Smooth muscle cell (in vitro differentiated cells): ENCODE measurements at regions not wholly inside any gene's neighbourhood (a gene's known extent, or its start where the extent isn't known, plus 50 kb on each side); places are given as distances from the start of the nearest gene placed in this dataset.

Experiments used
- DNase-seq: peaks from one replicate; lab custom pipeline; 2025; ENCODE audit not compliant: unreplicated experiment; lab: John Stamatoyannopoulos, UW
- H2AFZ ChIP-seq: fragments of 200-600 bp; sonication (generic); 2 replicates; pipeline ENCODE4 v1.6.0; 2016; ENCODE audit warnings: antibody characterized with exemption, low read depth, mild to moderate bottlenecking
- H3F3A ChIP-seq: fragments of 200-600 bp; sonication (generic); 2 replicates; pipeline ENCODE4 v1.6.0; 2017; ENCODE audit warnings: antibody characterized with exemption, low read depth
- H3K27ac ChIP-seq: fragments of 200-600 bp; sonication (generic); 2 replicates; pipeline ENCODE4 v1.5.1; 2016; ENCODE audit warnings: low read depth, mild to moderate bottlenecking
- H3K27me3 ChIP-seq: fragments of 200-600 bp; sonication (generic); 2 replicates; pipeline ENCODE4 v1.6.1; 2016; ENCODE audit warnings: low read depth, mild to moderate bottlenecking
- H3K36me3 ChIP-seq: fragments of 200-600 bp; sonication (generic); 2 replicates; pipeline ENCODE4 v1.5.1; 2016; ENCODE audit warnings: low read depth
- H3K4me1 ChIP-seq: fragments of 200-600 bp; sonication (generic); 2 replicates; pipeline ENCODE4 v1.5.1; 2016; ENCODE audit warnings: low read depth
- H3K4me2 ChIP-seq: fragments of 200-600 bp; sonication (generic); 2 replicates; pipeline ENCODE4 v1.6.0; 2016; ENCODE audit warnings: mild to moderate bottlenecking
- H3K4me3 ChIP-seq: fragments of 200-600 bp; sonication (generic); 2 replicates; pipeline ENCODE4 v1.5.1; 2016; ENCODE audit warnings: mild to moderate bottlenecking
- H3K79me2 ChIP-seq: fragments of 200-600 bp; sonication (generic); 2 replicates; pipeline ENCODE4 v1.6.0; 2016; ENCODE audit warnings: low read depth, mild to moderate bottlenecking
- H3K9ac ChIP-seq: fragments of 200-600 bp; sonication (generic); 2 replicates; pipeline ENCODE4 v1.6.0; 2016; ENCODE audit warnings: low read depth
- H3K9me3 ChIP-seq: fragments of 200-600 bp; sonication (generic); replicated peaks from 2 replicates; pipeline ENCODE4 v1.5.1; 2016; ENCODE audit warnings: low read depth
- H4K20me1 ChIP-seq: fragments of 200-600 bp; sonication (generic); 2 replicates; pipeline ENCODE4 v1.6.0; 2016; ENCODE audit warnings: low read depth
- CTCF ChIP-seq: fragments of 200-600 bp; sonication (generic); IDR thresholded peaks from 2 replicates; pipeline ENCODE4 v1.5.1; 2017; ENCODE audit warnings: borderline replicate concordance, mild to moderate bottlenecking, antibody characterized with exemption; ENCODE audit not compliant: insufficient read depth, poor library complexity, severe bottlenecking
- WGBS: methylation state at CpG from one replicate; pipeline ENCODE4 v1.1.7; 2016; ENCODE audit warnings: low lambda C conversion rate; 5-methylcytosine and 5-hydroxymethylcytosine counted together

DNA sequence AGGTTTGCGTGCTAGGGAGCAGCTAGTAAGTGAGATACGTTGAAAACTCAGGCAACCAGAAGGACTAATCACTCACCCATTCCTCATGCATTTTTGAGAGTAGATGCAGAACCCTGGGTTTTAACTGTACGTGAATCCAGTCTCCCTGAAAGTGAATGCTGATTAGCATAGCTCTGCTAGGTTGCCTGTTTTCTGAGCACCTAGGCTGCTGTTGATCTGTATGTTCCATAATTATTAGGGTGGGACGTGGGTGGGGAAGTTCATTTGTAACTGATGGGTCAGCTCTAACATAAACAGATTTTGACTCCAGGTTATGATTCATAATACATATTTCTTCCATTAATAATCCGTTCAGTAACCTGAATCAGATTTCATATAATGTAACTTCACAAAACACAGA is 379.0 kb upstream of the FANCL start:
- Histone ChIP-seq H3K79me2 (no peaks in the 10 kb centered on the region), H3K4me2 (no peak overlapping the region), H2AFZ (no peak overlapping the region), H3K36me3 (no peaks in the 10 kb centered on the region), H3K4me1 (no peaks in the 10 kb centered on the region), H3K27ac (no peak overlapping the region), H3F3A (no peaks in the 10 kb centered on the region), H4K20me1 (no peaks in the 10 kb centered on the region), H3K27me3 (no peaks in the 10 kb centered on the region), H3K9ac (no peak overlapping the region), H3K4me3 (no peak overlapping the region), H3K9me3 (no peaks in the 10 kb centered on the region)
- no peak for TF ChIP-seq CTCF
- DNase-seq, result no peak
- whole genome bisulfite sequencing, result 83% methylated on average over 5 of the region's 5 CpGs

GRCh38 chr2:58616961-58617360 is 375.8 kb upstream of the FANCL start:
- no peaks in the 10 kb centered on the region for H3K9me3 ChIP-seq
- H3K4me1 ChIP-seq, result no peaks in the 10 kb centered on the region
- no peaks in the 10 kb centered on the region for H4K20me1 ChIP-seq
- WGBS, result 66% methylated on average over 1 of the region's 1 CpG
- DNase-seq, result no peak
- H3K9ac ChIP-seq, result no peak overlapping the region
- H3F3A ChIP-seq, result no peaks in the 10 kb centered on the region
- H2AFZ ChIP-seq, result no peak overlapping the region
- no peaks in the 10 kb centered on the region for H3K27me3 ChIP-seq
- no peak overlapping the region for H3K27ac ChIP-seq
- H3K4me2 ChIP-seq, result no peak overlapping the region
- no peak for TF ChIP-seq CTCF
- H3K4me3 ChIP-seq, result no peak overlapping the region
- no peaks in the 10 kb centered on the region for H3K36me3 ChIP-seq
- H3K79me2 ChIP-seq, result no peaks in the 10 kb centered on the region

DNA sequence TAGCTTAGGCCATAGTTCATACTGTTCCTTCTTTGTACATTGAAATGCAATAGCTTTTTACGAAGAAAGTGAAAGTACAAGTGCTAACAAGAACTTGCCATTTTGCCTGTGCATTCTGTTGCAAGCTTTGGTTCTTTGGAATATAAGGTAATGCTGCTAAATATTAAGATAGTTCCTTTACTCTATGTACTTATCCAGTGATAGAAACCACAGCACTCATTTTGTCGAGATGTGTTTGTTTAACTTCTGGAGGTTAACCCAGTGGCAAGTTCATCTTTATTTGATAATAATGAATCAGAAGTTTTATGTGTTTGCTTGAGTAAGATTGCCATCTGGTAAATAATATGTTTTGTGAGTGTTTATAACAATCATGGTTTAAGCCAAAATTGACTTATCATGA is 373.1 kb upstream of the FANCL start:
- Histone ChIP-seq H3K9me3 (no peaks in the 10 kb centered on the region), H3K36me3 (no peaks in the 10 kb centered on the region), H3K4me2 (no peak overlapping the region), H3K79me2 (no peaks in the 10 kb centered on the region), H3K4me1 (no peaks in the 10 kb centered on the region), H3K4me3 (no peak overlapping the region), H3F3A (no peaks in the 10 kb centered on the region), H4K20me1 (no peaks in the 10 kb centered on the region), H3K9ac (no peak overlapping the region), H3K27ac (no peak overlapping the region), H2AFZ (no peak overlapping the region), H3K27me3 (no peaks in the 10 kb centered on the region)
- no peak for TF ChIP-seq CTCF
- DNase-seq, result no peak
- 78% methylated on average over 2 of the region's 2 CpGs for WGBS

DNA sequence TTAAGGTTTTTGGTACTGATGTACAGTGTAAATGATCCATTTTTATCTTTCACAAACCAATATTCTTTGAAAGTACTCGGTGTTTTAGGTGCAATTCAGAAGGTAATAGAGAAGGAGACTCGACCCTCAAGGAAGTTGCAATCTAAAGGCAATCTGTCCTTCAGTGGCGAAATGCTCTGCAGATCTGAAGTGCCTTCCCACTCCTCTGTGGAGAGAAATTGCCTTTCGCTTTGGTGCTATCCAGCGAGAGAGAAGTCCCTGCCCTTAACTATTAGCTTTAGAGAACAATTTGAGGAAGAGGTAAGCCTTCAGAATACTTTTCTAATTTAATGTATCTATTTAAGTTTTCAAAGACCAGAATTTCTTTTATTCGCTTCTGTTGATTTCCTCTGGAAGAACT is 371.8 kb upstream of the FANCL start:
- Histone ChIP-seq H3K4me1 (no peaks in the 10 kb centered on the region), H3K36me3 (no peaks in the 10 kb centered on the region), H3K4me3 (no peak overlapping the region), H3F3A (no peaks in the 10 kb centered on the region), H2AFZ (no peak overlapping the region), H4K20me1 (no peaks in the 10 kb centered on the region), H3K9me3 (no peaks in the 10 kb centered on the region), H3K27me3 (no peaks in the 10 kb centered on the region), H3K79me2 (no peaks in the 10 kb centered on the region), H3K4me2 (no peak overlapping the region), H3K27ac (no peak overlapping the region), H3K9ac (no peak overlapping the region)
- DNase-seq, result no peak
- no peak for TF ChIP-seq CTCF
- WGBS, result 91% methylated on average over 6 of the region's 6 CpGs
